ENCODE measurements at regions not wholly inside any gene's neighbourhood (a gene's known extent, or its start where the extent isn't known, plus 50 kb on each side); places are given as distances from the start of the nearest gene placed in this dataset.

DNA sequence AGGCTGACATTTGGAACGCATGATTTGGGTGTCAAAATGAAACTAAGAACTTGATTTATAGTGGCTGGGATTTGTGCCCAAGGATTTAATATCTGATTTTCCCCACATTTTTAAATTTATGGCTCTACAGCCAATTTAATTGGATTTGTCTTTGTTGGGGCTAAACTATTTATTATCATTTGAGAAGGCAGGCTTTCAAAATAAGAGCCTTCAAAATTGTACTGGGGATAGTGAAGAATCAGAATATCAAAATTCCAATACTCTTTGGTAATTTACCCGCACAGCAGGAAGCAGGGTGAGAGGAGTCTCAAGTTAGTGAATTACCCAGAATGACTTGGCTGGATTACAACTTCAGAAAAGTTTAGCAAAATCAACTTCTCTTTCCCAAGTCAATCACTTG is 278.1 kb downstream of the LRATD1 start:
- no peak for DNase-seq (ENCODE audit: low read depth)
- no peak overlapping the region for H3K4me3 ChIP-seq (ENCODE audit: low read depth, low read length)
- TF ChIP-seq, protein P1, sequence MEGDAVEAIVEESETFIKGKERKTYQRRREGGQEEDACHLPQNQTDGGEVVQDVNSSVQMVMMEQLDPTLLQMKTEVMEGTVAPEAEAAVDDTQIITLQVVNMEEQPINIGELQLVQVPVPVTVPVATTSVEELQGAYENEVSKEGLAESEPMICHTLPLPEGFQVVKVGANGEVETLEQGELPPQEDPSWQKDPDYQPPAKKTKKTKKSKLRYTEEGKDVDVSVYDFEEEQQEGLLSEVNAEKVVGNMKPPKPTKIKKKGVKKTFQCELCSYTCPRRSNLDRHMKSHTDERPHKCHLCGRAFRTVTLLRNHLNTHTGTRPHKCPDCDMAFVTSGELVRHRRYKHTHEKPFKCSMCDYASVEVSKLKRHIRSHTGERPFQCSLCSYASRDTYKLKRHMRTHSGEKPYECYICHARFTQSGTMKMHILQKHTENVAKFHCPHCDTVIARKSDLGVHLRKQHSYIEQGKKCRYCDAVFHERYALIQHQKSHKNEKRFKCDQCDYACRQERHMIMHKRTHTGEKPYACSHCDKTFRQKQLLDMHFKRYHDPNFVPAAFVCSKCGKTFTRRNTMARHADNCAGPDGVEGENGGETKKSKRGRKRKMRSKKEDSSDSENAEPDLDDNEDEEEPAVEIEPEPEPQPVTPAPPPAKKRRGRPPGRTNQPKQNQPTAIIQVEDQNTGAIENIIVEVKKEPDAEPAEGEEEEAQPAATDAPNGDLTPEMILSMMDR (conservative IDR thresholded peaks at IDR 0.05; ENCODE audit: low read depth, low read length): no peak

DNA sequence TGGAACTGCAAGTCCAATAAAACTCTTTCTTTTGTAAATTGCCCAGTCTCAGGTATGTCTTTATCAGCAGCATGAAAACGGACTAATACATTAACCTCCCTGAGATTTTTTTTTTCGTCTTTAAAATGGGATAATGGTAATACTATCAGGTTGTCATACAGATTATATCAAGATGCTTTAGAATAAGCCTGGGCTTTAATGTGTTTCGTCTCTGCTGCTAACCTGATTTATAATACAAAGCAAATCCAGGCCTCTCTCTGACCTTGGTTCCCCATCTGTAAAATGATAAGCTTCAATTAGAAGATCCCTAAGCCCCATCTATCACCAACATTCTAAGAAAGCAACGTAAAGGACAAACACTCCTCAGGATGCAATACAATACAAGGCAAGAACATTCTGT is 283.5 kb downstream of the LRATD1 start:
- no peak for DNase-seq (ENCODE audit: low read depth)
- TF ChIP-seq, protein P1 (conservative IDR thresholded peaks at IDR 0.05; ENCODE audit: low read depth, low read length): no peak
- no peak overlapping the region for H3K4me3 ChIP-seq (ENCODE audit: low read depth, low read length)

DNA sequence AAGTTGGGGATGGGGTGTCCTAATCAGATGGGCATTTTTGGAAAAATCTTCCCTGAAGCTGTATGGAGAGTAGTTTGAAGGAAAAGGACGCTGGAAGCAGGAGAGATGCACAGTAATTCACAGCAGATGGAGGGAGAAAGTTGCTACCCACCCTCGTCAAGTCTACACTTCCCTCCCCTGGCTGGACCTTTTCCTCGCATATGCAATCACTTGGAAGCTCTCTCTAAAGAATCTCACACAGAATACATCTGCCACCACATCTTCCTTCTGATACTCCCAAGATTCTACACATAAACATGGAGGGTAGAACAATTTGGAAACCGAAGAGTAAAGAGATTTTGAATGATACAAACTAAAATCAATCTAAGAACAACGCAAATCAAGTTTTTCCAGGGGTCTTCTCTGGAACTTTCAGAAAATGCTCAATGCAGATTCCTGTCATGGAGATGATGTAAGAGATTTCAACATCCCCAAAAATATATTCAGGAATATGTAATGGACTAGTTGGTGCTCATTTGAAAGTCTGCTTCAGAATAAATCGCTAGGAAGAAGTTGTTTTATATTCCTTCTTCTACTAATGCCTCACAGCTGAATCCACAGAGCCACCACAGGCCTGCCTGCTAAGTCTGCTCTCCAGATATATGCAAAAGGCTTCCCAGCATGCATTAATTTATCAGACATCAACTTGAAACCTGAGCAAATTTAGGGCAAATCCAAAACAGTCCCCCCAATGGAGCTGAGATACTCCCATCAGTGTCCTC is 291.5 kb downstream of the LRATD1 start:
- DNase-seq (ENCODE audit: low read depth): no peak
- TF ChIP-seq, protein P1 (conservative IDR thresholded peaks at IDR 0.05; ENCODE audit: low read depth, low read length): no peak
- no peak overlapping the region for H3K4me3 ChIP-seq (ENCODE audit: low read depth, low read length)

DNA sequence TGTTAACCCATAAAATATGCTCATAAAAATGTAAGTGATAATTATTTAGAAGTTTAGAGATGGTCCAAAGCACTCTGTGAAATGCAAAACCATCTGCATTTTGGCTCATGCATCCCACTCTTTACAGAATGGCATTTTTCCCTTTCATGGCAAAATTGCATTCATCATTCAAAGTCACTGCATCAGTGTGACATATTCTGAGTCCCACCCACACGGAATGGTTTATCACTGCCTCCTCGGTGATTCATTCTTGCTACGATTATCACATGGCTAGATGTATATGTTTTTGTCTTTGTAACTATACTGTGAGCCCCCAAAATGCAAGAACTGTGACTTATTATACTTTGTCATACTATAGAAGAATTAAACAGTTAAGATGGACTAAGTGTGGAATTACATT is 293.0 kb downstream of the LRATD1 start:
- DNase-seq (ENCODE audit: low read depth): no peak
- H3K4me3 ChIP-seq (ENCODE audit: low read depth, low read length): no peak overlapping the region
- TF ChIP-seq, protein P1 (conservative IDR thresholded peaks at IDR 0.05; ENCODE audit: low read depth, low read length): no peak

DNA sequence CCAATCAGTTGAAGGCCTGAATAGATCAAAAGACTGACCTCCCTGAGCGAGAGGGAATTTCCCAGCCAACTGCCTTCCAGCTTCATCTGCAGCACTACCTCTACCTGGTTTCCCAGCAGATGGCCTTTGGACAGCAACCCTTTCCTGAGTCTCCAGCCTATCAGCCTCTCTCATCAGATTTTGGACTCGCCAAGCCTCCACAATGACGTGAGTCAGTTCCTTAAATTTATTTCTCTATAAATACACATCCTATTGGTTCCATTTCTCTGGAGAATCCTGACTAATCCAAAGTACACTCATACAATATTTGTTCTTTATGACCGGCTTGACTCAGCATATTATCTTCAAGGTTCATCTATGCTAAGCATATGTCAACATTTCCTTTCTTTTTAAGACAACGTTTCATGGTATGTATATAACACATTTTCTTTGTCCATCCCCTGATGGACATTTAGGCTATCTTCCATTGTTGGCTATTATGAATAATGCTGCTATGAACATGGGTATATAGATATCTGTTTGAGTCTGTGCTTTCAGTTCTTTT is 294.6 kb downstream of the LRATD1 start:
- DNase-seq (ENCODE audit: low read depth): no peak
- TF ChIP-seq, protein P1 (conservative IDR thresholded peaks at IDR 0.05; ENCODE audit: low read depth, low read length): no peak
- no peak overlapping the region for H3K4me3 ChIP-seq (ENCODE audit: low read depth, low read length)

DNA sequence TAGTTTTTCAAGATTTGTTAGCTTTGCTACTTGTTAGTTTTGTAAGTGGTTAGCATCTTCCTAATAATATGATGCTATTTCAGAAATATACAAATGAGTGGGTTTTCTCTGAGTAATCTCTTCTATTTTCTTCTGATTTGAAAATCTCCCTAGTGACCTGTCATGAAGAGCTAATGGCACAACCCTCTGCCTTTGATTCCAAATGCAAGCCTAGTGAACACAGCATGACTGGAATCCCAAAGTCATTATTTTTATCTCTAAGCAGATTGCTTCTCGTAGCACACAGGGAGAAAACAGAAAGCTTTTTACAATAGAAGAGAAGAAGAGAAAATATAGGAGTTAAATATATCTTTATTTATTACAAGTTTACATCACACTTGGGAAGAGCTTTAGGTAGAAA is 295.5 kb downstream of the LRATD1 start:
- TF ChIP-seq, protein P1 (conservative IDR thresholded peaks at IDR 0.05; ENCODE audit: low read depth, low read length): no peak
- H3K4me3 ChIP-seq (ENCODE audit: low read depth, low read length): no peak overlapping the region
- DNase-seq (ENCODE audit: low read depth): no peak

DNA sequence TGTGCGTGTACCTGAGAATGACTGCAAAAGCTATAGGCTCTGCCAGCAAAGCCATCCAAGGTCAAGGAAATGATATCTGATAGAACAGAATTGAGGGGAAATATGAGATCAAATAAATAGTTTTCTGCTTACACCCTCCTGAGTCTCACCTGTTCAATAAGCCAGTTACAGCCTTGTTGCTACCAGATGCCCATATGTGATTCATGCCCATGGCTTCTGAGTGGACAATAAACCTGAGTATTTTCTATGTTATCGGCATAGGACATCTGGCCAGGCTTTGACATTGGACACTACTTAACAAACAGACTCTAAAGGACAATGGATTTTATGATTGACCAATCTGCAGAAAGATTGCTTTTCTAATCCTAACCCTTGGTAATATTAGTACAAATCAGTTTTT is 297.9 kb downstream of the LRATD1 start:
- TF ChIP-seq, protein P1 (conservative IDR thresholded peaks at IDR 0.05; ENCODE audit: low read depth, low read length): no peak
- no peak overlapping the region for H3K4me3 ChIP-seq (ENCODE audit: low read depth, low read length)
- DNase-seq (ENCODE audit: low read depth): no peak

Measured in epithelial cell of proximal tubule (primary cell).